ENCODE measurements at regions not wholly inside any gene's neighbourhood (a gene's known extent, or its start where the extent isn't known, plus 50 kb on each side); places are given as distances from the start of the nearest gene placed in this dataset.

DNA sequence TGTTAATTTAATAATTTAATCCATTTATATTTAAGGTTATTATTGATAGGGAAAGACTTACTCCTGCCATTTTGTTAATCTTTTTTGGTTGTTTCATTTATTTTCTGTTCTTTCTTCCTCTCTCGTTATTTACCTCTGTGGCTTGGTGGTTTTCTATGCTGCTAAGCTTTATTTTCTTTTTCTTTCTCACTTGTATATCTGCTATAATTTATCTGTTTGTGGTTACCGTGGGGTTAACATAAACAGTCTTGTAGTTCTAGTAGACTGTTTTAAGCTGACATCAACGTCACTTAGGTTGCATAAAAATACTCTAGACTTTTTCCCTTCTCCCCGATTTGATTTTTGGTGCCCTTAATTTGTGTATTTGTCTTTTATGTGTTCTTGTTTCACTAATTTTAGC, 381.3 kb upstream of the SPTLC3 start:
- H4K8ac ChIP-seq (ENCODE audit: extremely low read depth, insufficient read depth, low read length) = no peak overlapping the region
- TF ChIP-seq KDM5A (IDR thresholded peaks at IDR 0.05; ENCODE audit: low read length) = no peak
- TF ChIP-seq CBX8 (IDR thresholded peaks at IDR 0.05; ENCODE audit: borderline replicate concordance, low read depth, low read length) = no peak
- TF ChIP-seq CREB1 (IDR thresholded peaks at IDR 0.05) = no peak
- no peak for TF ChIP-seq CTBP2 (IDR thresholded peaks at IDR 0.05; ENCODE audit: borderline replicate concordance, insufficient read depth, insufficient read length, low read length)
- TF ChIP-seq JUN (IDR thresholded peaks at IDR 0.05; ENCODE audit: low read depth, low read length) = no peak
- TF ChIP-seq HDAC6 (IDR thresholded peaks at IDR 0.05; ENCODE audit: low read depth, low read length) = no peak
- no peak for TF ChIP-seq EP300 (IDR thresholded peaks at IDR 0.05; ENCODE audit: borderline replicate concordance in 1 of 2, low read depth in 2 of 2, low read length in 2 of 2)
- TF ChIP-seq RAD21 (IDR thresholded peaks at IDR 0.05 in 1 of 2, conservative IDR thresholded peaks at IDR 0.05 in 1 of 2; ENCODE audit: low read depth in 2 of 2, low read length in 2 of 2) = no peak
- TF ChIP-seq, protein P1, sequence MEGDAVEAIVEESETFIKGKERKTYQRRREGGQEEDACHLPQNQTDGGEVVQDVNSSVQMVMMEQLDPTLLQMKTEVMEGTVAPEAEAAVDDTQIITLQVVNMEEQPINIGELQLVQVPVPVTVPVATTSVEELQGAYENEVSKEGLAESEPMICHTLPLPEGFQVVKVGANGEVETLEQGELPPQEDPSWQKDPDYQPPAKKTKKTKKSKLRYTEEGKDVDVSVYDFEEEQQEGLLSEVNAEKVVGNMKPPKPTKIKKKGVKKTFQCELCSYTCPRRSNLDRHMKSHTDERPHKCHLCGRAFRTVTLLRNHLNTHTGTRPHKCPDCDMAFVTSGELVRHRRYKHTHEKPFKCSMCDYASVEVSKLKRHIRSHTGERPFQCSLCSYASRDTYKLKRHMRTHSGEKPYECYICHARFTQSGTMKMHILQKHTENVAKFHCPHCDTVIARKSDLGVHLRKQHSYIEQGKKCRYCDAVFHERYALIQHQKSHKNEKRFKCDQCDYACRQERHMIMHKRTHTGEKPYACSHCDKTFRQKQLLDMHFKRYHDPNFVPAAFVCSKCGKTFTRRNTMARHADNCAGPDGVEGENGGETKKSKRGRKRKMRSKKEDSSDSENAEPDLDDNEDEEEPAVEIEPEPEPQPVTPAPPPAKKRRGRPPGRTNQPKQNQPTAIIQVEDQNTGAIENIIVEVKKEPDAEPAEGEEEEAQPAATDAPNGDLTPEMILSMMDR (IDR thresholded peaks at IDR 0.05; ENCODE audit: control extremely low read depth in 1 of 3, insufficient read depth in 1 of 3, low read depth in 1 of 3, low read length in 3 of 3) = no peak
- no peak for TF ChIP-seq TBP (IDR thresholded peaks at IDR 0.05; ENCODE audit: low read depth, low read length)
- no peak for TF ChIP-seq SAP30 (IDR thresholded peaks at IDR 0.05; ENCODE audit: insufficient read depth, insufficient replicate concordance, low read length)
- TF ChIP-seq SIN3A (conservative IDR thresholded peaks at IDR 0.05 in 1 of 2, IDR thresholded peaks at IDR 0.05 in 1 of 2; ENCODE audit: low read depth in 1 of 2, low read length in 2 of 2) = no peak

More for the DNA sequence above, 381.3 kb upstream of the SPTLC3 start:
- no peak overlapping the region for H3K18ac ChIP-seq (ENCODE audit: extremely low read depth, low read length)
- H3K27ac ChIP-seq (ENCODE audit: low read depth, low read length) = no peak overlapping the region
- H2BK12ac ChIP-seq (ENCODE audit: low read depth, low read length) = no peak overlapping the region
- CTCF ChIA-PET (ENCODE audit: partially characterized antibody) = no interaction called here
- no peak overlapping the region for H3K56ac ChIP-seq (replicated peaks; ENCODE audit: insufficient read length, low read depth, low read length)
- H3K4me1 ChIP-seq (replicated peaks in 1 of 4; ENCODE audit: control insufficient read depth in 3 of 4, insufficient read depth in 4 of 4, low read length in 3 of 4) = no peaks in the 10 kb centered on the region
- H3K36me3 ChIP-seq (ENCODE audit: control insufficient read depth in 2 of 4, insufficient read depth in 4 of 4, low read length in 3 of 4) = no peaks in the 10 kb centered on the region
- no peak overlapping the region for H2BK5ac ChIP-seq (ENCODE audit: low read depth, low read length)
- H4K5ac ChIP-seq (ENCODE audit: insufficient read length, low read depth, low read length) = no peak overlapping the region
- H3K23ac ChIP-seq (ENCODE audit: insufficient read length) = no peak overlapping the region
- H3K9ac ChIP-seq (replicated peaks in 1 of 4; ENCODE audit: extremely low read depth in 1 of 4, low read depth in 3 of 4, low read length in 3 of 4) = no peak overlapping the region
- no peak overlapping the region for H4K91ac ChIP-seq (replicated peaks; ENCODE audit: insufficient read length, low read length)
- no peak overlapping the region for H3K4me3 ChIP-seq (ENCODE audit: extremely low read depth in 1 of 4, insufficient read depth in 2 of 4, low read depth in 3 of 4, low read length in 4 of 4)
- FAIRE-seq (no peak), DNase-seq (ENCODE audit: low read depth in 1 of 2, low spot score in 2 of 2) (no peak)
- no peaks in the 10 kb centered on the region for H3K79me2 ChIP-seq (ENCODE audit: control insufficient read depth in 1 of 2, insufficient read depth in 2 of 2, low read length in 2 of 2)
- H2AFZ ChIP-seq (ENCODE audit: low read length) = no peak overlapping the region
- H3K9me3 ChIP-seq (ENCODE audit: insufficient read depth in 2 of 2, low read depth in 1 of 2, low read length in 1 of 2) = no peaks in the 10 kb centered on the region
- WGBS, 2 experiments (ENCODE audit: extremely low coverage in 1 of 2, insufficient coverage in 1 of 2, insufficient read length in 1 of 2, insufficient replicate concordance in 2 of 2, low coverage in 1 of 2, low lambda C conversion rate in 2 of 2, missing lambda C conversion rate in 1 of 2) = 87% methylated on average over 4 of the region's 4 CpGs; no CpG with 5 or more reads in 1 of the 2 experiments
- H3K14ac ChIP-seq (ENCODE audit: insufficient read length) = no peak overlapping the region
- H2BK15ac ChIP-seq (ENCODE audit: low read length) = no peak overlapping the region
- H2BK120ac ChIP-seq (replicated peaks; ENCODE audit: low read depth, low read length) = no peak overlapping the region
- no peaks in the 10 kb centered on the region for H3K79me1 ChIP-seq (ENCODE audit: low read depth, low read length)
- no peak overlapping the region for H2BK20ac ChIP-seq (ENCODE audit: low read length)
- no peaks in the 10 kb centered on the region for H3K27me3 ChIP-seq (replicated peaks in 1 of 4; ENCODE audit: control insufficient read depth in 3 of 4, extremely low read depth in 1 of 4, insufficient read depth in 3 of 4, low read length in 3 of 4)
- no peaks in the 10 kb centered on the region for H4K20me1 ChIP-seq (replicated peaks in 1 of 2; ENCODE audit: control insufficient read depth in 1 of 2, insufficient read depth in 2 of 2, low read length in 2 of 2)
- no peak overlapping the region for H2AK5ac ChIP-seq (ENCODE audit: low read depth, low read length)
- no peak overlapping the region for H3K4me2 ChIP-seq (ENCODE audit: insufficient read depth in 1 of 2, low read depth in 2 of 2, low read length in 2 of 2)
- no peaks in the 10 kb centered on the region for H3K23me2 ChIP-seq (ENCODE audit: low read depth, low read length)
- no peak overlapping the region for H3K4ac ChIP-seq (replicated peaks; ENCODE audit: insufficient read length, low read depth, low read length)
- POLR2A ChIA-PET (ENCODE audit: partially characterized antibody) = no interaction called here

Data from H1 (cell line).